Neuron (in vitro differentiated cells): ENCODE measurements at regions not wholly inside any gene's neighbourhood (a gene's known extent, or its start where the extent isn't known, plus 50 kb on each side); places are given as distances from the start of the nearest gene placed in this dataset.

Source experiments
- H2AFZ ChIP-seq: one replicate; pipeline ENCODE4 v1.6.1; 2013; ENCODE audit warnings: low read depth, mild to moderate bottlenecking, inconsistent platforms, low read length, moderate library complexity
- H3K27me3 ChIP-seq: one replicate; pipeline ENCODE4 v1.6.1; 2013; ENCODE audit warnings: low read length; ENCODE audit not compliant: insufficient read depth
- H3K36me3 ChIP-seq: one replicate; pipeline ENCODE4 v1.6.1; 2013; ENCODE audit warnings: low read length; ENCODE audit not compliant: insufficient read depth
- H3K4me1 ChIP-seq: one replicate; pipeline ENCODE4 v1.6.1; 2013; ENCODE audit warnings: low read length; ENCODE audit not compliant: insufficient read depth
- H3K4me3 ChIP-seq: 2 replicates; pipeline ENCODE4 v1.5.1; 2013; ENCODE audit warnings: mild to moderate bottlenecking, low read length, moderate library complexity
- H3K9me3 ChIP-seq: one replicate; pipeline ENCODE4 v1.6.1; 2013; ENCODE audit warnings: low read length

GRCh38 chr20:48281501-48281900, 496.2 kb upstream of the SULF2 start:
- H3K4me3 ChIP-seq, result no peak overlapping the region
- H3K27me3 ChIP-seq, result no peaks in the 10 kb centered on the region
- H2AFZ ChIP-seq, result no peak overlapping the region
- H3K9me3 ChIP-seq, result no peaks in the 10 kb centered on the region
- peaks cover 14% of the 10 kb centered on the region for H3K4me1 ChIP-seq
- H3K36me3 ChIP-seq, result no peaks in the 10 kb centered on the region

- Histone ChIP-seq H3K9me3 (no peaks in the 10 kb centered on the region), H3K36me3 (no peaks in the 10 kb centered on the region), H3K27me3 (no peaks in the 10 kb centered on the region), H2AFZ (no peak overlapping the region), H3K4me3 (no peak overlapping the region), H3K4me1 (peaks cover 17% of the 10 kb centered on the region)
These were observed 493.7 kb upstream of the SULF2 start for GRCh38 chr20:48278961-48279481.

- Histone ChIP-seq H2AFZ (no peak overlapping the region), H3K9me3 (no peaks in the 10 kb centered on the region), H3K4me3 (no peak overlapping the region), H3K36me3 (no peaks in the 10 kb centered on the region), H3K27me3 (no peaks in the 10 kb centered on the region), H3K4me1 (peaks cover 17% of the 10 kb centered on the region)
These were observed 492.0 kb upstream of the SULF2 start for GRCh38 chr20:48277266-48277665.

- H3K9me3 ChIP-seq, result no peaks in the 10 kb centered on the region
- no peak overlapping the region for H2AFZ ChIP-seq
- H3K4me3 ChIP-seq, result no peak overlapping the region
- H3K4me1 ChIP-seq, result peaks cover 17% of the 10 kb centered on the region
- H3K36me3 ChIP-seq, result no peaks in the 10 kb centered on the region
- H3K27me3 ChIP-seq, result no peaks in the 10 kb centered on the region
These were observed 490.7 kb upstream of the SULF2 start for GRCh38 chr20:48276021-48276342.

GRCh38 chr20:48275286-48276020, 490.2 kb upstream of the SULF2 start:
- no peaks in the 10 kb centered on the region for H3K27me3 ChIP-seq
- H3K4me3 ChIP-seq, result no peak overlapping the region
- no peaks in the 10 kb centered on the region for H3K9me3 ChIP-seq
- H3K36me3 ChIP-seq, result no peaks in the 10 kb centered on the region
- H3K4me1 ChIP-seq, result peaks cover 17% of the 10 kb centered on the region
- H2AFZ ChIP-seq, result no peak overlapping the region

GRCh38 chr20:48273843-48274242, 488.6 kb upstream of the SULF2 start:
- H3K4me3 ChIP-seq, result no peak overlapping the region
- H3K4me1 ChIP-seq, result peaks cover 17% of the 10 kb centered on the region
- H3K9me3 ChIP-seq, result no peaks in the 10 kb centered on the region
- no peaks in the 10 kb centered on the region for H3K36me3 ChIP-seq
- H2AFZ ChIP-seq, result no peak overlapping the region
- H3K27me3 ChIP-seq, result no peaks in the 10 kb centered on the region

- Histone ChIP-seq H3K27me3 (no peaks in the 10 kb centered on the region), H3K4me3 (no peak overlapping the region), H2AFZ (no peak overlapping the region), H3K4me1 (peaks cover 8% of the 10 kb centered on the region), H3K36me3 (no peaks in the 10 kb centered on the region), H3K9me3 (no peaks in the 10 kb centered on the region)
These were observed 485.6 kb upstream of the SULF2 start for GRCh38 chr20:48270885-48271284.

- Histone ChIP-seq H2AFZ (no peak overlapping the region), H3K4me3 (no peak overlapping the region), H3K4me1 (no peaks in the 10 kb centered on the region), H3K27me3 (no peaks in the 10 kb centered on the region), H3K9me3 (no peaks in the 10 kb centered on the region), H3K36me3 (no peaks in the 10 kb centered on the region)
These were observed 482.8 kb upstream of the SULF2 start for GRCh38 chr20:48267860-48268633.

GRCh38 chr20:48266571-48266970, 481.3 kb upstream of the SULF2 start:
- Histone ChIP-seq H3K27me3 (no peaks in the 10 kb centered on the region), H3K4me3 (no peak overlapping the region), H3K4me1 (no peaks in the 10 kb centered on the region), H3K9me3 (no peaks in the 10 kb centered on the region), H3K36me3 (no peaks in the 10 kb centered on the region), H2AFZ (no peak overlapping the region)

GRCh38 chr20:48265791-48266190, 480.5 kb upstream of the SULF2 start:
- no peaks in the 10 kb centered on the region for H3K36me3 ChIP-seq
- no peaks in the 10 kb centered on the region for H3K4me1 ChIP-seq
- no peak overlapping the region for H3K4me3 ChIP-seq
- H3K9me3 ChIP-seq, result no peaks in the 10 kb centered on the region
- H2AFZ ChIP-seq, result no peak overlapping the region
- no peaks in the 10 kb centered on the region for H3K27me3 ChIP-seq

GRCh38 chr20:48262955-48263354, 477.7 kb upstream of the SULF2 start:
- Histone ChIP-seq H3K4me3 (no peak overlapping the region), H2AFZ (no peak overlapping the region), H3K27me3 (no peaks in the 10 kb centered on the region), H3K36me3 (no peaks in the 10 kb centered on the region), H3K4me1 (no peaks in the 10 kb centered on the region), H3K9me3 (no peaks in the 10 kb centered on the region)

- no peaks in the 10 kb centered on the region for H3K4me1 ChIP-seq
- no peaks in the 10 kb centered on the region for H3K27me3 ChIP-seq
- no peaks in the 10 kb centered on the region for H3K36me3 ChIP-seq
- no peak overlapping the region for H2AFZ ChIP-seq
- H3K9me3 ChIP-seq, result no peaks in the 10 kb centered on the region
- no peak overlapping the region for H3K4me3 ChIP-seq
These were observed 477.2 kb upstream of the SULF2 start for GRCh38 chr20:48262466-48262865.

GRCh38 chr20:48261398-48261910, 476.2 kb upstream of the SULF2 start:
- no peaks in the 10 kb centered on the region for H3K27me3 ChIP-seq

More at GRCh38 chr20:48261398-48261910, 476.2 kb upstream of the SULF2 start:
- no peak overlapping the region for H2AFZ ChIP-seq
- no peaks in the 10 kb centered on the region for H3K9me3 ChIP-seq
- no peaks in the 10 kb centered on the region for H3K4me1 ChIP-seq
- no peak overlapping the region for H3K4me3 ChIP-seq
- no peaks in the 10 kb centered on the region for H3K36me3 ChIP-seq
